Hepatocyte (in vitro differentiated cells): ENCODE measurements at regions not wholly inside any gene's neighbourhood (a gene's known extent, or its start where the extent isn't known, plus 50 kb on each side); places are given as distances from the start of the nearest gene placed in this dataset.

Experiments
- DNase-seq: peaks from one replicate; pipeline ENCODE4 v3.0.0-alpha.2; 2016; ENCODE audit warnings: low spot score
- H2AFZ ChIP-seq: fragments of 200-600 bp; sonication (generic); 2 replicates; pipeline ENCODE4 v1.6.0; 2016; ENCODE audit warnings: antibody characterized with exemption, mild to moderate bottlenecking
- H3K27ac ChIP-seq: fragments of 200-600 bp; sonication (generic); 2 replicates; pipeline ENCODE4 v1.5.1; 2016; ENCODE audit warnings: mild to moderate bottlenecking
- H3K27me3 ChIP-seq: fragments of 200-600 bp; sonication (generic); 2 replicates; pipeline ENCODE4 v1.6.1; 2016
- H3K36me3 ChIP-seq: fragments of 200-600 bp; sonication (generic); replicated peaks from 2 replicates; pipeline ENCODE4 v1.5.1; 2016; ENCODE audit warnings: low read depth; ENCODE audit not compliant: insufficient read depth
- H3K4me1 ChIP-seq: fragments of 200-600 bp; sonication (generic); 2 replicates; pipeline ENCODE4 v1.5.1; 2016; ENCODE audit warnings: mild to moderate bottlenecking, moderate library complexity; ENCODE audit not compliant: insufficient read depth
- H3K4me2 ChIP-seq: fragments of 200-600 bp; sonication (generic); 2 replicates; pipeline ENCODE4 v1.6.0; 2016
- H3K4me3 ChIP-seq: fragments of 200-600 bp; sonication (generic); 2 replicates; pipeline ENCODE4 v1.5.1; 2016; ENCODE audit warnings: mild to moderate bottlenecking
- H3K79me2 ChIP-seq: fragments of 200-600 bp; sonication (generic); 2 replicates; pipeline ENCODE4 v1.6.0; 2017; ENCODE audit warnings: mild to moderate bottlenecking
- H3K9me2 ChIP-seq: fragments of 200-600 bp; sonication (generic); replicated peaks from 2 replicates; pipeline ENCODE4 v1.6.0; 2017; ENCODE audit warnings: mild to moderate bottlenecking; ENCODE audit not compliant: insufficient read depth
- H3K9me3 ChIP-seq: fragments of 200-600 bp; sonication (generic); 2 replicates; pipeline ENCODE4 v1.5.1; 2016; ENCODE audit warnings: low read depth, mild to moderate bottlenecking
- H4K20me1 ChIP-seq: fragments of 200-600 bp; sonication (generic); 2 replicates; pipeline ENCODE4 v1.6.0; 2016; ENCODE audit warnings: mild to moderate bottlenecking; ENCODE audit not compliant: insufficient read depth, poor library complexity, severe bottlenecking
- EZH2 ChIP-seq: fragments of 200-600 bp; sonication (generic); IDR thresholded peaks from 2 replicates; pipeline ENCODE4 v1.6.1; 2016; ENCODE audit warnings: antibody characterized with exemption, mild to moderate bottlenecking, borderline replicate concordance
- EZH2phosphoT487 ChIP-seq: fragments of 200-600 bp; sonication (generic); IDR thresholded peaks from one replicate; pipeline ENCODE4 v1.6.1; 2018; ENCODE audit warnings: antibody characterized with exemption, mild to moderate bottlenecking, low read depth, moderate library complexity; ENCODE audit not compliant: unreplicated experiment, severe bottlenecking
- WGBS: methylation state at CpG from one replicate; pipeline ENCODE4 v1.1.6; 2016; ENCODE audit warnings: low lambda C conversion rate; ENCODE audit errors: missing lambda C conversion rate; 5-methylcytosine and 5-hydroxymethylcytosine counted together
- TF ChIP-seq, protein P1 (sequence below): fragments of 200-600 bp; sonication (generic); IDR thresholded peaks from 2 replicates; pipeline ENCODE4 v1.5.1; 2016; ENCODE audit warnings: antibody characterized with exemption, mild to moderate bottlenecking; ENCODE audit not compliant: poor library complexity

DNA sequence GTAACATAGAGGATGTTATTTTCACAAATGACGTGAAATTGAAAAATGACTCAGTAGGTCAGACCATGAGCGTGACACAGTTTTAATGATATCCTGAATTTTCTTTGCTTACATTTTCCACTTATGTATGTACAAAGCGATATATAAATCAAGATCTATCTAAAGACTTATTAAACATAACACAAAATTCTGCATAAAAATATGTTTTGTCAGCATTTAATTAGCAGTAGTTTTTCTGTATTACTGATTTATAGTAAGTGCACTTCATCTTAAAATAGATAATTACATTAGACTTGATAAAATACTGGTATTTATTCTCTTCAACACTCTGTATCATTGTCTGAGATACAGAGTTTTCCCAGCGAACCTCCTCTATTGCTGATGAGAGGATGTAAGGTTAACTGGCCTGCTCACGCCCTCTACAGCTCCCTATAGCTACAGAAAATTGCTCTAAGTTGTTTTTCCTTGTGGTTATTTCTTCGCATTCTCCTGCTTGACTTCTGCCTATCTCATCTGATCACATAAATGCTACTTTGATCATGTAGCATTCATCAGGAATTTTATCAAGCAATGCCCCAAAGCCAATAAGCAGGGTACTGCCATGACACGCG, 548.8 kb upstream of the REG3G start:
- no peak overlapping the region for H3K4me3 ChIP-seq
- no peaks in the 10 kb centered on the region for H3K4me1 ChIP-seq
- H3K36me3 ChIP-seq: no peaks in the 10 kb centered on the region
- no peaks in the 10 kb centered on the region for H3K79me2 ChIP-seq
- no peaks in the 10 kb centered on the region for H3K9me2 ChIP-seq
- DNase-seq: no peak
- TF ChIP-seq EZH2phosphoT487 (no peak), EZH2 (no peak)
- TF ChIP-seq, protein P1, sequence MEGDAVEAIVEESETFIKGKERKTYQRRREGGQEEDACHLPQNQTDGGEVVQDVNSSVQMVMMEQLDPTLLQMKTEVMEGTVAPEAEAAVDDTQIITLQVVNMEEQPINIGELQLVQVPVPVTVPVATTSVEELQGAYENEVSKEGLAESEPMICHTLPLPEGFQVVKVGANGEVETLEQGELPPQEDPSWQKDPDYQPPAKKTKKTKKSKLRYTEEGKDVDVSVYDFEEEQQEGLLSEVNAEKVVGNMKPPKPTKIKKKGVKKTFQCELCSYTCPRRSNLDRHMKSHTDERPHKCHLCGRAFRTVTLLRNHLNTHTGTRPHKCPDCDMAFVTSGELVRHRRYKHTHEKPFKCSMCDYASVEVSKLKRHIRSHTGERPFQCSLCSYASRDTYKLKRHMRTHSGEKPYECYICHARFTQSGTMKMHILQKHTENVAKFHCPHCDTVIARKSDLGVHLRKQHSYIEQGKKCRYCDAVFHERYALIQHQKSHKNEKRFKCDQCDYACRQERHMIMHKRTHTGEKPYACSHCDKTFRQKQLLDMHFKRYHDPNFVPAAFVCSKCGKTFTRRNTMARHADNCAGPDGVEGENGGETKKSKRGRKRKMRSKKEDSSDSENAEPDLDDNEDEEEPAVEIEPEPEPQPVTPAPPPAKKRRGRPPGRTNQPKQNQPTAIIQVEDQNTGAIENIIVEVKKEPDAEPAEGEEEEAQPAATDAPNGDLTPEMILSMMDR: no peak
- H3K27ac ChIP-seq: no peak overlapping the region
- WGBS: 87% methylated on average over 8 of the region's 8 CpGs
- H3K4me2 ChIP-seq: no peak overlapping the region
- no peaks in the 10 kb centered on the region for H3K9me3 ChIP-seq
- H4K20me1 ChIP-seq: no peaks in the 10 kb centered on the region
- H2AFZ ChIP-seq: no peak overlapping the region
- H3K27me3 ChIP-seq: no peaks in the 10 kb centered on the region

DNA sequence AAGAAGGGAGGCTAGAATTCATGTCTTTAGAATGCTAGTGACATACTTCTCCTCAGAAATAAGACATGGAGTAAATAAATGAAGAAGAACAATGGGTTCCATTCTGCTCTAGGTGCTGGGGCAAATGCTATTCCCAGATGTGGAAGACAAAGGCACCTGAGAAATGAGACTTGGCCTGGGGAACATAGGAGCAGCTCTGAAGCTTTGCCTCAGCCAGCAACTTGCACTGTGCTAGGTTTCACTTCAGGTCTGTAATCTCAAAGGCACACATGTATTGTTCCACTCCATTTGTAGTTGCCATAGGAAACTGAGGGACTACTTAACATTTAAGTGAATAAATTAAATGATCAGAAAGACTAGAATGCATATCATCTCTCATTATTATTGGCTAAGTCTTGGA, 538.9 kb upstream of the REG3G start:
- DNase-seq: no peak
- H3K9me3 ChIP-seq: no peaks in the 10 kb centered on the region
- H2AFZ ChIP-seq: no peak overlapping the region
- H3K27ac ChIP-seq: no peak overlapping the region
- no peak overlapping the region for H3K4me3 ChIP-seq
- H3K79me2 ChIP-seq: no peaks in the 10 kb centered on the region
- no peaks in the 10 kb centered on the region for H3K4me1 ChIP-seq
- H3K36me3 ChIP-seq: no peaks in the 10 kb centered on the region
- TF ChIP-seq EZH2phosphoT487: no peak
- no peaks in the 10 kb centered on the region for H4K20me1 ChIP-seq
- H3K27me3 ChIP-seq: no peaks in the 10 kb centered on the region
- no peaks in the 10 kb centered on the region for H3K9me2 ChIP-seq
- H3K4me2 ChIP-seq: no peak overlapping the region

DNA sequence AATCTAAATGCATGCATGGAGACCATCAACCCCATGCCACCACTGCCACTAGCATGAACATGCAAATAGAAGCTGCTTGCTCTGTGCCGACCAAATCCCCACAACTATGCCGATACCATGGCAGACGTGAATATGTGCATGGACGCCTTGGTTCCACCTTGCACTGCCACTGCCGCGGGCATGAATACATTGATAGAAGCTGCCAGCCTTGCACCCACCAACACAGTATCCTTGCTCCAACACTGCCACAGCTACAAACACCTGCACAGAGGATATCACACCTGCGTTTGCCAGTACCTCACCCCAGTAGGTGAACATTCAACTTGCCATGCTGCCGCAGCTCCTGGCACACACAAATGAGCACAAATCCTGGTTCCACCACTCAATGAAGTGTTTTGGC, 527.4 kb upstream of the REG3G start:
- DNase-seq: no peak
- Histone ChIP-seq H3K27ac (no peak overlapping the region), H4K20me1 (no peaks in the 10 kb centered on the region), H3K4me1 (no peaks in the 10 kb centered on the region), H3K79me2 (no peaks in the 10 kb centered on the region), H2AFZ (no peak overlapping the region), H3K9me3 (no peaks in the 10 kb centered on the region), H3K4me2 (no peak overlapping the region), H3K4me3 (no peak overlapping the region), H3K36me3 (no peaks in the 10 kb centered on the region), H3K9me2 (no peaks in the 10 kb centered on the region), H3K27me3 (no peaks in the 10 kb centered on the region)
- TF ChIP-seq EZH2phosphoT487 (no peak), EZH2 (no peak)
- TF ChIP-seq, protein P1: no peak
- WGBS: 95% methylated on average over 8 of the region's 8 CpGs

DNA sequence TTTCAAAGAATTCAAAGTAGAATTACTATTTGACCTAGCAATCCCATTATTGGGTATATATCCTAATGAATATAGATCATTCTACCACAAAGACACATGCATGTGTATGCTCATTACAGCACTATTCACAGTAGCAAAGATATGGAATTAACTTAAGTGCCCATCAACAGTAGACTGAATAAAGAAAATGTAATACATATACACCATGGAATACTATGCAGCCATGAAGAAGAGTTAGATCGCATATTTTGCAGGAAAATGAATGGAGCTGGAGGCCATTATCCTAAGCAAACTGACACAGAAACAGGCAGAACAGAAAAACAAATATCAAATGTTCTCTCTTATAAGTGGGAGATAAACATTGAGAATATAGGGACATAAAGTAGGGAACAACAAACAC, 519.2 kb upstream of the REG3G start:
- Histone ChIP-seq H3K9me3 (no peaks in the 10 kb centered on the region), H3K9me2 (no peaks in the 10 kb centered on the region), H3K27me3 (no peaks in the 10 kb centered on the region), H4K20me1 (no peaks in the 10 kb centered on the region), H3K4me3 (no peak overlapping the region), H3K4me2 (no peak overlapping the region), H3K36me3 (no peaks in the 10 kb centered on the region), H3K79me2 (no peaks in the 10 kb centered on the region), H3K4me1 (no peaks in the 10 kb centered on the region), H2AFZ (no peak overlapping the region), H3K27ac (no peak overlapping the region)
- no peak for TF ChIP-seq EZH2
- TF ChIP-seq EZH2phosphoT487: no peak
- TF ChIP-seq, protein P1: no peak
- WGBS: 96% methylated on average over 1 of the region's 1 CpG
- no peak for DNase-seq
